ENCODE measurements at regions not wholly inside any gene's neighbourhood (a gene's known extent, or its start where the extent isn't known, plus 50 kb on each side); places are given as distances from the start of the nearest gene placed in this dataset.

DNA sequence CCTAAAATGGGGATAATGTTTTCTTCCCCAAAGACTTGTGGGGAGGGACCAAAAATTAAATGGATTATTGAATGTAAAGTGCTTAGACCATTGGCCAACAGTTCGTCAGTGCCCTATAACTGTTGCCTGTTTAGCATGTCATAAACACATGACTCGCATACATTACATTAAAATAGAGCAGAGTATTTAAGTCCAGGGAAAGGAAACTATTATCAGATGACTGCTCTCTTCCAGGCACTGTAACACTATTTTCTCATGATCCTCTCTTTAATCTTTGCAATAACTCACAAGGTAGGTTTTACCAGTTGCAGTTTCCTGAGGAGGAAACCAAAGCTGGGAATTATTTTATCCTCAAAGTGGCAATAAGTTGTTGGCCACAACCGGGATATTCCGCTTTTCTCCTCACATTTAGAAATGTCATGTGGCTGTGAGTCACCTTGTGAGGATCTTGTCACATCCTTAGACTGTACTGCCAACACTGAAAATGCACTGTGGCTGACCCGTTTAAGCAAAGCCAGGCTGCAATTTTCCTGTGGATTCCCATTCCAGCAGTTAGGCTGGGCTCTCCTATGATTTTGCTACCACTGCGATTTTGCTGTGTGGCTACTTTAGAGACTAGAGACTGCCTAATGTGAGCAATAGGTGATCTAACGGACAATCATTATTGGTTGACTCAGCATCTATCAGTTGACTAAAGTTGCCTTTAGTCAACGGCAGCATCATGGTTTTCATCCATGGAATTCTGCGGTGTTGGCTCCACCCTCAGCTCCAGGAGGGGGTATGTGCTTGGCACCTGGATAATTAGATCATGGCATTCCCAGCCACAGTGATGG lies 58.3 kb upstream of the DHX40 start (continued):
- TF ChIP-seq, protein P1, sequence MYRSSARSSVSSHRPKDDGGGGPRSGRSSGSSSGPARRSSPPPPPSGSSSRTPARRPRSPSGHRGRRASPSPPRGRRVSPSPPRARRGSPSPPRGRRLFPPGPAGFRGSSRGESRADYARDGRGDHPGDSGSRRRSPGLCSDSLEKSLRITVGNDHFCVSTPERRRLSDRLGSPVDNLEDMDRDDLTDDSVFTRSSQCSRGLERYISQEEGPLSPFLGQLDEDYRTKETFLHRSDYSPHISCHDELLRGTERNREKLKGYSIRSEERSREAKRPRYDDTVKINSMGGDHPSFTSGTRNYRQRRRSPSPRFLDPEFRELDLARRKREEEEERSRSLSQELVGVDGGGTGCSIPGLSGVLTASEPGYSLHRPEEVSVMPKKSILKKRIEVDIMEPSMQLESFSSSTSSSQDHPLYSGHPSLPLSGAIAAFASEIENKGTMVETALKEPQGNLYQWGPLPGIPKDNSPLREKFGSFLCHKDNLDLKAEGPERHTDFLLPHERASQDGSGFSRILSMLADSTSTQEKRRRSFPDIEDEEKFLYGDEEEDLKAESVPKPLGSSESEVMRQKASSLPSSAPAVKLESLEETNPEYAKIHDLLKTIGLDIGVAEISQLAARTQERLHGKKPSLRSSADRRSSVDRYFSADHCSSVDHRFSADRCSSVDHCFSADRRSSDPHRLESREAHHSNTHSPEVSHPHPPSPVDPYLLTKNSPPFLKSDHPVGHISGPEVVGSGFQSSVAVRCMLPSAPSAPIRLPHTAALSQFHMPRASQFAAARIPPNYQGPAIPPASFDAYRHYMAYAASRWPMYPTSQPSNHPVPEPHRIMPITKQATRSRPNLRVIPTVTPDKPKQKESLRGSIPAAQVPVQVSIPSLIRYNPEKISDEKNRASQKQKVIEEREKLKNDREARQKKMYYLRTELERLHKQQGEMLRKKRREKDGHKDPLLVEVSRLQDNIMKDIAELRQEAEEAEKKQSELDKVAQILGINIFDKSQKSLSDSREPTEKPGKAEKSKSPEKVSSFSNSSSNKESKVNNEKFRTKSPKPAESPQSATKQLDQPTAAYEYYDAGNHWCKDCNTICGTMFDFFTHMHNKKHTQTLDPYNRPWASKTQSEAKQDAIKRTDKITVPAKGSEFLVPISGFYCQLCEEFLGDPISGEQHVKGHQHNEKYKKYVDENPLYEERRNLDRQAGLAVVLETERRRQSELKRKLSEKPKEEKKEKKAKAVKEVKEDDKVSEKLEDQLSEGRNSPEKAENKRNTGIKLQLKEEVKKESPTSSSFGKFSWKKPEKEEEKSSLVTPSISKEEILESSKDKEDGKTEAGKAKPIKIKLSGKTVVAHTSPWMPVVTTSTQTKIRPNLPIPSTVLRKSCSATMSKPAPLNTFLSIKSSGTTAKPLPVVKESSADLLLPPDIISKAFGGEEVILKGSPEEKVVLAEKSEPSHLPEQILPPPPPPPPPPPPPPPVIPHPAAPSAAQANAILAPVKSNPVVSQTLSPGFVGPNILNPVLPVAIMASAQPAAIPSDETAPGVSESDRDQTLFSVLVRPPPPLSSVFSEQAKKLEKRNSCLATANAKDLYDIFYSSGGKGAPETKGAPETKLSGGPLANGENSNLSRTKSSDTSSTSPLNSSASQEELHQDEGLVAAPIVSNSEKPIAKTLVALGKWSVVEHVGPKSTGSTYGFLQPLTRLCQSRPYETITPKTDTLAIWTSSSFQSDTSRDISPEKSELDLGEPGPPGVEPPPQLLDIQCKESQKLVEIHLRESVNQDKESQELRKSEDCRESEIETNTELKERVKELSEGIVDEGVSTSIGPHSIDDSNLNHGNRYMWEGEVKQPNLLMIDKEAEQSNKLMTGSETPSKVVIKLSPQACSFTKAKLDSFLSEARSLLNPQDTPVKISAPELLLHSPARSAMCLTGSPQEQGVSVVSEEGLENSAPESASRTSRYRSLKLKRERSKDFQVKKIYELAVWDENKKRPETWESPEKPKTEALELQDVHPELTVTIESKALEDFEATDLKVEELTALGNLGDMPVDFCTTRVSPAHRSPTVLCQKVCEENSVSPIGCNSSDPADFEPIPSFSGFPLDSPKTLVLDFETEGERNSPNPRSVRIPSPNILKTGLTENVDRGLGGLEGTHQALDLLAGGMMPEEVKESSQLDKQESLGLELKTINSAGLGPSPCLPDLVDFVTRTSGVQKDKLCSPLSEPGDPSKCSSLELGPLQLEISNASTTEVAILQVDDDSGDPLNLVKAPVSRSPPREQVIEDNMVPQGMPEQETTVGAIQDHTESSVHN (CRISPR knock-in tag; IDR thresholded peaks at IDR 0.05): no peak
- TF ChIP-seq, protein P2, sequence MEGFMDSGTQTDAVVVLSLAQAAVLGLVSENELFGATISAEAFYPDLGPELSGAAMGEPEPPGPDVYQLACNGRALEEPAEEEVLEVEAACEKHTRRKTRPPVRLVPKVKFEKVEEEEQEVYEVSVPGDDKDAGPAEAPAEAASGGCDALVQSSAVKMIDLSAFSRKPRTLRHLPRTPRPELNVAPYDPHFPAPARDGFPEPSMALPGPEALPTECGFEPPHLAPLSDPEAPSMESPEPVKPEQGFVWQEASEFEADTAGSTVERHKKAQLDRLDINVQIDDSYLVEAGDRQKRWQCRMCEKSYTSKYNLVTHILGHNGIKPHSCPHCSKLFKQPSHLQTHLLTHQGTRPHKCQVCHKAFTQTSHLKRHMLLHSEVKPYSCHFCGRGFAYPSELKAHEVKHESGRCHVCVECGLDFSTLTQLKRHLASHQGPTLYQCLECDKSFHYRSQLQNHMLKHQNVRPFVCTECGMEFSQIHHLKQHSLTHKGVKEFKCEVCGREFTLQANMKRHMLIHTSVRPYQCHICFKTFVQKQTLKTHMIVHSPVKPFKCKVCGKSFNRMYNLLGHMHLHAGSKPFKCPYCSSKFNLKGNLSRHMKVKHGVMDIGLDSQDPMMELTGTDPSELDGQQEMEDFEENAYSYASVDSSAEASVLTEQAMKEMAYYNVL (CRISPR knock-in tag; IDR thresholded peaks at IDR 0.05; ENCODE audit: borderline replicate concordance): no peak
- no peak for TF ChIP-seq ZNF564 (CRISPR knock-in tag; IDR thresholded peaks at IDR 0.05)
- TF ChIP-seq ZFP82 (CRISPR knock-in tag; IDR thresholded peaks at IDR 0.05; ENCODE audit: borderline replicate concordance): no peak
- no peak for TF ChIP-seq SOX6 (IDR thresholded peaks at IDR 0.05)
- no peak for TF ChIP-seq SOX6 (CRISPR knock-in tag; IDR thresholded peaks at IDR 0.05)
- no peak for TF ChIP-seq GATA4 (IDR thresholded peaks at IDR 0.05; ENCODE audit: borderline replicate concordance, low read depth)
- no peak for TF ChIP-seq SIX4 (CRISPR knock-in tag; IDR thresholded peaks at IDR 0.05)
- TF ChIP-seq, protein P3, sequence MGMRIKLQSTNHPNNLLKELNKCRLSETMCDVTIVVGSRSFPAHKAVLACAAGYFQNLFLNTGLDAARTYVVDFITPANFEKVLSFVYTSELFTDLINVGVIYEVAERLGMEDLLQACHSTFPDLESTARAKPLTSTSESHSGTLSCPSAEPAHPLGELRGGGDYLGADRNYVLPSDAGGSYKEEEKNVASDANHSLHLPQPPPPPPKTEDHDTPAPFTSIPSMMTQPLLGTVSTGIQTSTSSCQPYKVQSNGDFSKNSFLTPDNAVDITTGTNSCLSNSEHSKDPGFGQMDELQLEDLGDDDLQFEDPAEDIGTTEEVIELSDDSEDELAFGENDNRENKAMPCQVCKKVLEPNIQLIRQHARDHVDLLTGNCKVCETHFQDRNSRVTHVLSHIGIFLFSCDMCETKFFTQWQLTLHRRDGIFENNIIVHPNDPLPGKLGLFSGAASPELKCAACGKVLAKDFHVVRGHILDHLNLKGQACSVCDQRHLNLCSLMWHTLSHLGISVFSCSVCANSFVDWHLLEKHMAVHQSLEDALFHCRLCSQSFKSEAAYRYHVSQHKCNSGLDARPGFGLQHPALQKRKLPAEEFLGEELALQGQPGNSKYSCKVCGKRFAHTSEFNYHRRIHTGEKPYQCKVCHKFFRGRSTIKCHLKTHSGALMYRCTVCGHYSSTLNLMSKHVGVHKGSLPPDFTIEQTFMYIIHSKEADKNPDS (CRISPR knock-in tag; IDR thresholded peaks at IDR 0.05): no peak
- no peak for TF ChIP-seq ZNF430 (CRISPR knock-in tag; IDR thresholded peaks at IDR 0.05)
